TTC549 (cell line): ENCODE measurements at regions not wholly inside any gene's neighbourhood (a gene's known extent, or its start where the extent isn't known, plus 50 kb on each side); places are given as distances from the start of the nearest gene placed in this dataset.
A peak's percentile ranks its signal among the peaks of the same experiment; 100 is the strongest.
"Not testable (repeated sequence)": the region's sequence is repeated elsewhere in the genome, so short reads cannot be mapped to it uniquely, and the experiment has no call there.

Source experiments
- FAIRE-seq: peaks from 2 replicates; lab custom pipeline; 2012; peaks lifted over from hg19 to GRCh38; lab: Jason Lieb, UNC

GRCh38 chr11:103585401-103585800 lies 451.0 kb upstream of the DDI1 start:
- FAIRE-seq = no peak

GRCh38 chr11:103585911-103586310 lies 450.5 kb upstream of the DDI1 start:
- no peak for FAIRE-seq

- no peak for FAIRE-seq
Measured at GRCh38 chr11:103586756-103587155, 449.7 kb upstream of the DDI1 start.

- FAIRE-seq = no peak
Measured at GRCh38 chr11:103587901-103588788, 448.3 kb upstream of the DDI1 start.

GRCh38 chr11:103591554-103591953 lies 444.9 kb upstream of the DDI1 start:
- no peak for FAIRE-seq

- FAIRE-seq = no peak
Measured at GRCh38 chr11:103594283-103594682, 442.2 kb upstream of the DDI1 start.

- FAIRE-seq = no peak
Measured at GRCh38 chr11:103596315-103596714, 440.1 kb upstream of the DDI1 start.

- FAIRE-seq = peak; percentile 69
Measured at GRCh38 chr11:103601225-103601846, 435.1 kb upstream of the DDI1 start.

- FAIRE-seq = no peak
Measured at GRCh38 chr11:103602840-103603239, 433.6 kb upstream of the DDI1 start.

GRCh38 chr11:103604310-103604709 lies 432.1 kb upstream of the DDI1 start:
- no peak for FAIRE-seq

- FAIRE-seq = no peak
Measured at GRCh38 chr11:103608566-103608965, 427.9 kb upstream of the DDI1 start.

- no peak for FAIRE-seq
Measured at GRCh38 chr11:103609117-103610066, 427.0 kb upstream of the DDI1 start.

GRCh38 chr11:103610435-103610834 lies 426.0 kb upstream of the DDI1 start:
- no peak for FAIRE-seq

- not testable (repeated sequence) for FAIRE-seq
Measured at GRCh38 chr11:103611526-103612260, 424.7 kb upstream of the DDI1 start.

- not testable (repeated sequence) for FAIRE-seq
Measured at GRCh38 chr11:103612451-103612850, 424.0 kb upstream of the DDI1 start.

- FAIRE-seq = not testable (repeated sequence)
Measured at GRCh38 chr11:103616586-103616985, 419.9 kb upstream of the DDI1 start.

- FAIRE-seq = no peak
Measured at GRCh38 chr11:103618528-103618927, 417.9 kb upstream of the DDI1 start.

- FAIRE-seq = no peak
Measured at GRCh38 chr11:103619480-103619879, 417.0 kb upstream of the DDI1 start.

- FAIRE-seq = no peak
Measured at GRCh38 chr11:103619938-103620337, 416.5 kb upstream of the DDI1 start.

- FAIRE-seq = no peak
Measured at GRCh38 chr11:103622296-103622695, 414.1 kb upstream of the DDI1 start.

- FAIRE-seq = no peak
Measured at GRCh38 chr11:103623933-103624332, 412.5 kb upstream of the DDI1 start.
